HEK293 (cell line): ENCODE measurements at regions not wholly inside any gene's neighbourhood (a gene's known extent, or its start where the extent isn't known, plus 50 kb on each side); places are given as distances from the start of the nearest gene placed in this dataset.

Source experiments
- CTCF ChIA-PET: fragments of 350-600 bp; formaldehyde crosslinking; extraction: SDS; loops from one replicate; lab custom pipeline; 2021; ENCODE audit warnings: antibody characterized with exemption; lab: Yijun Ruan, JAX
- POLR2A ChIA-PET: fragments of 300-600 bp; formaldehyde crosslinking; extraction: SDS; loops from one replicate; lab custom pipeline; 2020; ENCODE audit warnings: antibody characterized with exemption, inconsistent platforms; lab: Yijun Ruan, JAX
- H3K27ac ChIP-seq: fragments of 200-500 bp; sonication (Bioruptor generic); 2 replicates; pipeline ENCODE4 v1.5.1; 2014; ENCODE audit warnings: low read depth, low read length, control low read depth, inconsistent platforms; ENCODE audit errors: extremely low read depth
- H3K36me3 ChIP-seq, 2 experiments: fragments of 200-500 bp in 1 of 2; sonication (Bioruptor generic) in 1 of 2; 1 replicate in 1 of 2; 2 replicates in 1 of 2; pipeline ENCODE4 v1.5.1; 2014 to 2017; ENCODE audit warnings: inconsistent platforms in 2 of 2, low read length in 2 of 2; ENCODE audit not compliant: control insufficient read depth in 2 of 2, insufficient read depth in 1 of 2
- H3K4me1 ChIP-seq: fragments of 200-500 bp; sonication (Bioruptor generic); 2 replicates; pipeline ENCODE4 v1.5.1; 2014; ENCODE audit warnings: mild to moderate bottlenecking, low read length, inconsistent platforms; ENCODE audit not compliant: control insufficient read depth, insufficient read depth
- H3K4me3 ChIP-seq: 2 replicates; pipeline ENCODE4 v1.5.1; 2011; ENCODE audit warnings: low read depth, mild to moderate bottlenecking, control low read depth, low read length, moderate library complexity
- H3K9me3 ChIP-seq: fragments of 200-500 bp; sonication (Bioruptor generic); 2 replicates; pipeline ENCODE4 v1.5.1; 2014; ENCODE audit warnings: low read depth, low read length, inconsistent platforms; ENCODE audit not compliant: control insufficient read depth, insufficient read depth
- EGR2 ChIP-seq: fragments of 450-650 bp; formaldehyde crosslinking; IDR thresholded peaks from 2 replicates; pipeline ENCODE4 v1.5.1; 2016; ENCODE audit warnings: low read depth, missing biosample characterization, missing genetic modification characterization
- GLI2 ChIP-seq: fragments of 450-650 bp; formaldehyde crosslinking; IDR thresholded peaks from 2 replicates; pipeline ENCODE4; 2017; ENCODE audit warnings: missing biosample characterization, missing genetic modification characterization, low read depth, borderline replicate concordance
- GLIS1 ChIP-seq: fragments of 450-650 bp; formaldehyde crosslinking; IDR thresholded peaks from 2 replicates; pipeline ENCODE4 v1.5.1; 2016; ENCODE audit warnings: missing biosample characterization, missing genetic modification characterization
- KLF1 ChIP-seq: fragments of 450-650 bp; formaldehyde crosslinking; IDR thresholded peaks from 2 replicates; pipeline ENCODE4 v1.5.1; 2016; ENCODE audit warnings: missing biosample characterization, missing genetic modification characterization
- KLF10 ChIP-seq: fragments of 450-650 bp; IDR thresholded peaks from 2 replicates; pipeline ENCODE4 v1.5.1; 2018; ENCODE audit warnings: missing biosample characterization, mild to moderate bottlenecking, missing genetic modification characterization
- PRDM10 ChIP-seq: fragments of 450-650 bp; formaldehyde crosslinking; IDR thresholded peaks from 2 replicates; pipeline ENCODE4 v1.5.1; 2016; ENCODE audit warnings: missing biosample characterization, missing genetic modification characterization
- SP7 ChIP-seq: fragments of 450-650 bp; formaldehyde crosslinking; IDR thresholded peaks from 2 replicates; pipeline ENCODE4 v1.5.1; 2016; ENCODE audit warnings: missing biosample characterization, missing genetic modification characterization
- TSHZ1 ChIP-seq: fragments of 450-650 bp; formaldehyde crosslinking; IDR thresholded peaks from 2 replicates; pipeline ENCODE4 v1.5.1; 2016; ENCODE audit warnings: missing biosample characterization, missing genetic modification characterization, borderline replicate concordance
- ZBTB44 ChIP-seq: fragments of 450-650 bp; IDR thresholded peaks from 2 replicates; pipeline ENCODE4 v1.5.1; 2018; ENCODE audit warnings: missing biosample characterization, mild to moderate bottlenecking, missing genetic modification characterization
- ZFHX2 ChIP-seq: fragments of 450-650 bp; formaldehyde crosslinking; conservative IDR thresholded peaks from 2 replicates; pipeline ENCODE4 v1.5.1; 2016; ENCODE audit warnings: missing biosample characterization, missing genetic modification characterization
- ZFP3 ChIP-seq: fragments of 450-650 bp; formaldehyde crosslinking; IDR thresholded peaks from 2 replicates; pipeline ENCODE4 v1.5.1; 2016; ENCODE audit warnings: low read depth, missing biosample characterization, missing genetic modification characterization
- ZFP37 ChIP-seq: fragments of 450-650 bp; formaldehyde crosslinking; IDR thresholded peaks from 2 replicates; pipeline ENCODE4 v1.5.1; 2016; ENCODE audit warnings: missing biosample characterization, missing genetic modification characterization
- ZIC2 ChIP-seq: fragments of 450-650 bp; formaldehyde crosslinking; IDR thresholded peaks from 2 replicates; pipeline ENCODE4 v1.5.1; 2016; ENCODE audit warnings: missing biosample characterization, missing genetic modification characterization
- ZNF114 ChIP-seq: fragments of 450-650 bp; formaldehyde crosslinking; IDR thresholded peaks from 2 replicates; pipeline ENCODE4 v1.5.0; 2017; ENCODE audit warnings: missing biosample characterization, missing genetic modification characterization
- ZNF155 ChIP-seq: fragments of 450-650 bp; formaldehyde crosslinking; IDR thresholded peaks from 2 replicates; pipeline ENCODE4 v1.5.1; 2016; ENCODE audit warnings: missing biosample characterization, missing genetic modification characterization
- ZNF184 ChIP-seq: fragments of 450-650 bp; IDR thresholded peaks from 2 replicates; pipeline ENCODE4 v1.5.1; 2018; ENCODE audit warnings: missing biosample characterization, mild to moderate bottlenecking, missing genetic modification characterization
- ZNF202 ChIP-seq: fragments of 450-650 bp; formaldehyde crosslinking; IDR thresholded peaks from 2 replicates; pipeline ENCODE4 v1.5.1; 2016; ENCODE audit warnings: missing biosample characterization, missing genetic modification characterization, borderline replicate concordance
- ZNF211 ChIP-seq: fragments of 450-650 bp; formaldehyde crosslinking; IDR thresholded peaks from 2 replicates; pipeline ENCODE4 v1.5.1; 2016; ENCODE audit warnings: low read depth, missing biosample characterization, missing genetic modification characterization
- ZNF221 ChIP-seq: fragments of 450-650 bp; formaldehyde crosslinking; IDR thresholded peaks from 2 replicates; pipeline ENCODE4 v1.5.1; 2017; ENCODE audit warnings: missing biosample characterization, missing genetic modification characterization, borderline replicate concordance
- ZNF239 ChIP-seq: fragments of 450-650 bp; formaldehyde crosslinking; IDR thresholded peaks from 2 replicates; pipeline ENCODE4 v1.5.1; 2016; ENCODE audit warnings: missing biosample characterization, missing genetic modification characterization
- ZNF549 ChIP-seq: fragments of 450-650 bp; IDR thresholded peaks from 2 replicates; pipeline ENCODE4 v1.5.1; 2018; ENCODE audit warnings: missing biosample characterization, missing genetic modification characterization, mild to moderate bottlenecking, inconsistent platforms, moderate library complexity
- ZNF558 ChIP-seq: fragments of 450-650 bp; formaldehyde crosslinking; IDR thresholded peaks from 2 replicates; pipeline ENCODE4 v1.5.1; 2016; ENCODE audit warnings: missing biosample characterization, missing genetic modification characterization
- ZNF624 ChIP-seq: fragments of 450-650 bp; formaldehyde crosslinking; IDR thresholded peaks from 2 replicates; pipeline ENCODE4 v1.5.1; 2017; ENCODE audit warnings: missing biosample characterization, missing genetic modification characterization
- ZNF664 ChIP-seq: fragments of 450-650 bp; formaldehyde crosslinking; IDR thresholded peaks from 2 replicates; pipeline ENCODE4 v1.5.1; 2016; ENCODE audit warnings: missing biosample characterization, missing genetic modification characterization
- ZNF670 ChIP-seq: fragments of 450-650 bp; formaldehyde crosslinking; IDR thresholded peaks from 2 replicates; pipeline ENCODE4 v1.5.1; 2016; ENCODE audit warnings: missing biosample characterization, missing genetic modification characterization, low read depth
- ZNF747 ChIP-seq: fragments of 450-650 bp; formaldehyde crosslinking; IDR thresholded peaks from 2 replicates; pipeline ENCODE4 v1.5.1; 2016; ENCODE audit warnings: missing biosample characterization, missing genetic modification characterization
- ZNF785 ChIP-seq: fragments of 450-650 bp; formaldehyde crosslinking; IDR thresholded peaks from 2 replicates; pipeline ENCODE4 v1.5.1; 2016; ENCODE audit warnings: missing biosample characterization, missing genetic modification characterization
- ZNF837 ChIP-seq: fragments of 450-650 bp; formaldehyde crosslinking; IDR thresholded peaks from 2 replicates; pipeline ENCODE4 v1.5.1; 2016; ENCODE audit warnings: missing biosample characterization, missing genetic modification characterization
- ZNF843 ChIP-seq: fragments of 450-650 bp; formaldehyde crosslinking; IDR thresholded peaks from 2 replicates; pipeline ENCODE4 v1.5.1; 2016; ENCODE audit warnings: missing biosample characterization, missing genetic modification characterization
- ZSCAN30 ChIP-seq: fragments of 450-650 bp; IDR thresholded peaks from 2 replicates; pipeline ENCODE4 v1.5.1; 2018; ENCODE audit warnings: missing biosample characterization, mild to moderate bottlenecking, missing genetic modification characterization, moderate library complexity

- ChIA-PET POLR2A (no interaction called here), CTCF (no interaction called here)
- no peaks in the 10 kb centered on the region for H3K4me1 ChIP-seq
- H3K27ac ChIP-seq: no peak overlapping the region
- H3K36me3 ChIP-seq: no peaks in the 10 kb centered on the region
- H3K4me3 ChIP-seq: no peak overlapping the region
- no peaks in the 10 kb centered on the region for H3K9me3 ChIP-seq
- no peak for TF ChIP-seq ZNF747
- TF ChIP-seq GLI2 (tag by site-specific recombination): no peak
- no peak for TF ChIP-seq ZSCAN30 (tag by site-specific recombination)
- no peak for TF ChIP-seq ZNF155 (tag by site-specific recombination)
- TF ChIP-seq ZNF624 (tag by site-specific recombination): no peak
- no peak for TF ChIP-seq ZNF114
- TF ChIP-seq ZNF664: no peak
- no peak for TF ChIP-seq SP7 (tag by site-specific recombination)
- TF ChIP-seq ZNF239: no peak
- no peak for TF ChIP-seq ZNF785 (tag by site-specific recombination)
- no peak for TF ChIP-seq ZFP3
- TF ChIP-seq TSHZ1 (tag by site-specific recombination): no peak
- no peak for TF ChIP-seq ZNF837 (tag by site-specific recombination)
- no peak for TF ChIP-seq KLF1 (tag by site-specific recombination)
- no peak for TF ChIP-seq ZNF843
- no peak for TF ChIP-seq ZNF202 (tag by site-specific recombination)
Observed at GRCh38 chr10:80714566-80714965, 176.9 kb downstream of the SH2D4B start.

GRCh38 chr10:80718024-80718423 is 180.3 kb downstream of the SH2D4B start:
- Histone ChIP-seq H3K9me3 (no peaks in the 10 kb centered on the region), H3K36me3 (no peaks in the 10 kb centered on the region), H3K4me1 (no peaks in the 10 kb centered on the region), H3K27ac (no peak overlapping the region), H3K4me3 (no peak overlapping the region)
- ChIA-PET POLR2A (no interaction called here), CTCF (interaction anchor here (0.6 kb wide), 1 partner anchor 54 kb away, joined by 5 read pairs; no protein-coding TSS in a partner anchor)
- no peak for TF ChIP-seq PRDM10 (tag by site-specific recombination)
- TF ChIP-seq EGR2 (tag by site-specific recombination): peak; percentile 98
- no peak for TF ChIP-seq KLF10 (tag by site-specific recombination)
- TF ChIP-seq GLI2 (tag by site-specific recombination): no peak
- no peak for TF ChIP-seq KLF1 (tag by site-specific recombination)
- TF ChIP-seq ZNF211: no peak
- peak; percentile 95 for TF ChIP-seq ZFHX2 (tag by site-specific recombination)
- TF ChIP-seq ZNF670: no peak
- no peak for TF ChIP-seq ZNF184 (tag by site-specific recombination)
- TF ChIP-seq ZNF549 (tag by site-specific recombination): no peak
- TF ChIP-seq ZNF221: no peak
- TF ChIP-seq ZFP37: no peak
- TF ChIP-seq ZIC2 (tag by site-specific recombination): 0 out of 2 replicates have a peak, but pooled peaks have one; percentile 46
- TF ChIP-seq ZNF558 (tag by site-specific recombination): no peak
- peak; percentile 50; the same call in 1 of the 2 replicates for TF ChIP-seq GLIS1 (tag by site-specific recombination)
- no peak for TF ChIP-seq ZBTB44
